GM19395 (cell line): ENCODE measurements at regions not wholly inside any gene's neighbourhood (a gene's known extent, or its start where the extent isn't known, plus 50 kb on each side); places are given as distances from the start of the nearest gene placed in this dataset.
"Not testable (repeated sequence)": the region's sequence is repeated elsewhere in the genome, so short reads cannot be mapped to it uniquely, and the experiment has no call there.

Experiments
- ATAC-seq: cut with Tn5 transposase; IDR thresholded peaks from one replicate; pipeline ENCODE4 v1.9.1; 2021; ENCODE audit warnings: mild to moderate bottlenecking, moderate library complexity; ENCODE audit not compliant: unreplicated experiment

DNA sequence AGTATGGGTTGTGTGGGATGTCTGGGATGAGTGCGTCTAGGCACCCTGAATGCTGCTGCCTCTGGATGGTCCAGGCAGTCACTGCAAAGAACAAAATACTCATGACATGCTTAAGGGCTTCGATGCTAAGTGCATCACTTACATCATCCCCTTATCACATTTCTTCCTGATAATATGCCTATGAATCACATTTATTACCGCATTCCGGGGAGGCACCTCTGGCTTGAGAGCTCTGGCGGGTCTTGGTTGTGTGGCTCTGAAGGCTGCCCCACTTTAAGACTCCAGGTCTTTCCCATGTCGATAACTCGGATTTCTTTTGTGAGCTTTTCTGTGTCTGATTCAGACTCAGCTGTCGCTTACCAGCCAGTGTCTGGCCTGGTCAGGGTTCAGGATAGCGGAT lies 1126.4 kb downstream of the TBC1D22A start:
- no peak for ATAC-seq

DNA sequence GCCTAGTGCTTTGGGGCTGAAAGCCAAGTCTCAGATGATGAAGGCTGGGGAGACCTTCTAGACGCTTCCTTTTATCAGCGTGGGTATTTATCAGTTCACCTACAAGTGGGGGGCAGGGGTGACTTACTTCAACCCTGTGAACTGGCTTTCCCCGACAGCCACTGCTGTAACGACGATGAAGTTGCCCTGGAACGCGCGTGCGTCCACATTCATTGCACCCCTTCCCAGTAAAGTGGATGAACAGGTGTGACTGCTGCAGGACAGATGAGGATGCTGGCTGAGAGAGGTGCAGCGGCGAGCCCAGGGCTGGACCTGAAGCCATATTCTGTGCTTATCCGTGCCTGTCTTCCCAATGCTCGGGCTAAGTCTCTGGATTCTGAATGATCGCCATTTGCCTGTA lies 1122.3 kb downstream of the TBC1D22A start:
- ATAC-seq = no peak

DNA sequence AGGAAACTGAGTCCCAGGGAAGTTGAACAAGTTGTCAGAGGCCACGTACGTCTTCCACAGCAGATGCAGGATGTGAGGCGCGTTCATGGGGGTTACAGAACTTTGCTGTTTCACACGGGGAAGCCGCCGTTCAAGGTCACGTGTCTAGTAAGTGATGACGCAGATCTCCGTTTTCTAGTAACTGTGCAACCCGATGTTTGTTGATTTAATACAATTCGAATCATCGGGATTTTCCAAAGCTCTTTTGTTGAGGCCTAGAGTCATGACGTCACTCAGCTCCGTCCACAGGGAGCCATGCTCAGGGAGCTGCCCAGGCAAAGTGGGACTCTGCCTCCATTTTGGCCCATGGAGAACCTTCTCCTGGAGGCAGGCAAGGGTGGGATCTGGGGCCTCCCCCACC lies 1121.8 kb downstream of the TBC1D22A start:
- no peak for ATAC-seq

DNA sequence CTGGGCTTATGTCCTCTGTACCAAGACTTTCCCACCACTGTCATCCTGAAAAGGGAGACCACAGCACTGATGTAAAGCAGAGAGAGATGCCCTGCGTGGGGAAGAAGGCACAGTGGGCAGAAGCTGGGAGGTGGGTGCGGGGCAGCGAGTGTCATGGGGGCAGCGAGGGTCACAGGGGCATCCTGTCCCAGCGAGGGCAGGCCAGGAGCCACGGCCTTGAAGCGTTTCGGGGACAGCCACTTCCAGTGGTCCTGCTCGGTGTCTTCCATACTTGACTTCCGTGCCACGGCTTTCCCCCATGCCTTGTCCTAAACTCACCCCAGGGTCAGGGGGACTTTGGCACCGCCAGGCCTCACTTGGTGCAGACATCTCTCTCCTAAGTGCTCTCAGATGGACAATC lies 1121.3 kb downstream of the TBC1D22A start:
- ATAC-seq = no peak

DNA sequence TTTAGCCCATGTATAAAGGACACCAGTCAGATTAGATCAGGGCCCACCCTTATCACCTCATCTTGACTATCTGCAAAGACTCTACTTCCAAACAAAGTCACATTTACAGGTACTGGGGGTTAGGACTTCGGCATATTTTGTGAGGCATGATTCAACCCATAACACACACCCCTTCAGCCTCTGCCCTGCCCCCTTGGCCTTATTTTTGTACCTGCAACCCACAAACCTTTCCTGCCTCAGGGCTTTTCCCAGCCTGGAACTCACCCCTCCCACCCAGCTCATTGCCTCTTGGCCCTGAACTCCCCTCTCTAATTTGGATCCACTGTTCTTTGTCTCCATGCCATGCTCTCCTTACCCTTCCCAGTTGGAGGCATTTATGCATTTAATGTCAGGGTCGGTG lies 1116.9 kb downstream of the TBC1D22A start:
- no peak for ATAC-seq

DNA sequence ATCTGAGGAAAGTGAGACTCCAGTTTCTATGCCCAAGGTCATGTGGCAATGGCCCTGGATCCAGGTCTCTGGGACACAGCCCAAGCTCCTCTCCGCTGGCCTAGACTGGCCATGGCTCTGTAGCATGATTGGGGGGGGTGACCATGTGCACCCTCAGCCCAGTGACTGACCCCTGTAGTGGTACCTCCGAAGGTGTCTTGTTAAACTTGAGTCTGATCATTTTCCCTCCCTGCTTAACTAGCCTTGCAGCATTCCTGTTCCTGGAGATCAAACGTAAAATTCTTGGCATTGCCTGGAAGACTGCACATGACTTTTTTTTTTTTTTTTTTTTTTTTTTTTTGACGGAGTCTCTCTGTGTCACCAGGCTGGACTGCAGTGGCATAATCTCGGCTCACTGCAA lies 1116.0 kb downstream of the TBC1D22A start:
- no peak for ATAC-seq

DNA sequence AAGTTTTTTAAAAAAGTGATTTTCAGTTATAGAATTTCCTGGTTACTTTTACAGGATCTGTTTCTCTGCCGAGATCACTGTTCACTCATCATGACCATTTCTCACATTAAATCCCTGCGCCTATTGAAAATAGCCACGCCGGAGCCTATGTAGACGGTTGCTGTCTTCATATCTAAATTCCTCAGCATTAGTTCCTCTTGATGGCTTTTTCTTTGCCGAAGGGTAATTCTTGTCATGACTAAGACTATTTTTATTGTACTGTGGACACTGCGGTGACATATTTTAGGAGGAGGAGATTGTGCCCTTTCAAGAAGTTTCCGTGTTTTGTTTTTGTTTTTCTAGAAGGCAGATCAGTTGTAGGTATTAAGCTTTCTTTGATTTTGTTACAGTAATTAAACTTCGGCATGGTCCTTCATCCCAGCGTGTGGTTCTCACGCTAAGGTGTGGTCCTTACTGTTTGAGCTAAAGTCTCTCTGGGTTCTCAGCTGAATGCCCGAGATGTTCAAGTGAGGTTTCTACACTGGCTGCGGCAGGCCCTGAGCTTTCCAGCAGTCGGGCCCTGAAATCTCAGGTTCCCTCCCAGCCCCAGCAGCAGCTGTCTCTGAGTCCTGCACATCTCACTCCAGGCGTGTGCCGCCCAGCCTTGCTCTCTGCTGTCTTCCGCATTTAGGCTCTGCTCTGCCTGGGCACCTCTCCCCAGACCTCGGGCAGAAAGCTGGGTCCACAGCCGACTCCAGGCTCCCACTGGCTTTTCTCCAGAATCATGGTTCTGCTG lies 1110.5 kb downstream of the TBC1D22A start:
- ATAC-seq = no peak

DNA sequence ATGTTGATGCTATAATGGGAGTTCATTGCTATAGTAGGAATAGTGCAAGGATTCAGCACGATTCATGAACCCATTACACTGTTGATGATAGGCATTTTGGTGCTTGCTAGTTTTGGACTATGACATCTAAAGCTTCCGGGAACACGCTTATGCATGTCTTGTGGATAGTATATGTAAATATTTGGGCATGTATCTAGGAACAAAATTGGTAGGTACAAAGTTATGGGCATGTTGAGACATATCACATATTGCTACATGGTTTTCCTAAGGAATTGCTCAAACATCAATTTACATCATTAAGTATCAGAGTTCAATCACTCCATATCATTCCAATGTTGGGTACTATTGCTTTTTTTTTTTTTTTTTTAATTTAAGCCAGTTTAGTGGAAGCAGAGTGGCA lies 1103.2 kb downstream of the TBC1D22A start:
- no peak for ATAC-seq

DNA sequence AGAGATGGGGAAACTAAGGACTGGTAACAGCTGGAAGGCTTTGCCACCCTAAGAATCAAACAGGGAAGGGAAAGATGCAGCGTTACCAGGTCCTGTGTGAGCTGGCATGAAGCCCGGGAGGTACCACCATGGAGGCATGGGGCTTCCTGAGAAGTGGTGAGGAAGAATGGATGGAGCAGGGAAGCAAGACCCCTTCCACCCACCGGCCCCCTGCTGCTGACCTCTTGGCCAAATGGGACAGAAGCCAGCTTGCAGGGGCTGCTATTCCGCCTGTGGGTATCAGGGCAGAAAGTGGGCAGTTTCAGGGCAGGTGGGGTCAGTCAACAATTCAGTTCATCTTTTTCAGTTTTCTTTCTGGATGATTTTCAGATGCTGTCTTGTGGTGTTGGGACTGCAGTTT lies 1099.9 kb downstream of the TBC1D22A start:
- no peak for ATAC-seq

DNA sequence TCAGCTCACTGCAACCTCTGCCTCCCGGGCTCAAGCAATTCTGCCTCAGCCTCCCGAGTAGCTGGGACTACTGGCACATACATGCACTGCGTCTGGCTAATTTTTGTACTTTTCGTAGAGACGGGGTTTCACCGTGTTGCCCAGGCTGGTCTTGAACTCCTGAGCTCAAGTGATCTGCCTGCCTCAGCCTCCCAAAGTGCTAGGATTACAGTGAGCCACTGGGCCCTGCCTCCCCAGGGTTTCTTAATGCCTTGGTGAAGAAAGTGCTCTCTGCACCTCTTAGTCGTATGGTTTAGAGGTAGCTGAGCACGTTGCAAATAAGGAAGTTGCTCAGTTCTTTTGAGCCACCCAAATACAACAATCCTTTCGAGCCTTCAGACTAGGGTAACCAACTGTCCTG lies 1098.5 kb downstream of the TBC1D22A start:
- not testable (repeated sequence) for ATAC-seq

DNA sequence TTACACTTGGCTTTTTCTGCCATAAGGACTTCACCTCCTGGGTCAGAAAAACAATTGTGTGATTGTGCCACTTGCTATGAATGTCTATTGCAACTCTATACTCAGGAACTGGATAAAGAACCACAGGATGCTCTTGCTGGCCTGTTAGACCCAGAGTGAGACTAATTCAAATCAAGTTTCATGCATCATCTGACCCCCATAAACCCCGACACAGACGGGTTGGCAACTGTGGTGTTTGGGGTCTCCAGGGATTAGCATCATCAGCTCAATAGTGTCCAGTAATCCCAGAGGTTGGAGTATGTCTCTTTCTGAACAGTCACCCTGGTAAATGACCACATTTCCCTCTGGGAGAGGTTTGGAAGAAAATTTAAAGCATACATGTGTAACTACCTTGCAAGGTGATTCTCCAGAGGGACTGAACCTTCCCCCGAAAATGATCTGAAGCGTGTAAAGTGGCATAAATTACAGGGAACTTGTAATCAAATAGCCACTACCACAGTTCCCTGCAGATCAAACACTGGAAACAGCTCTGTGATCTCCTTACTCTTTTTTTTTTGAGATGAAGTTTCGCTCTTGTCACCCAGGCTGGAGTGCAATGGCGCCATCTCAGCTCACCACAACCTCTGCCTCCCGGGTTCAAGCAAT lies 1097.6 kb downstream of the TBC1D22A start:
- ATAC-seq = no peak

DNA sequence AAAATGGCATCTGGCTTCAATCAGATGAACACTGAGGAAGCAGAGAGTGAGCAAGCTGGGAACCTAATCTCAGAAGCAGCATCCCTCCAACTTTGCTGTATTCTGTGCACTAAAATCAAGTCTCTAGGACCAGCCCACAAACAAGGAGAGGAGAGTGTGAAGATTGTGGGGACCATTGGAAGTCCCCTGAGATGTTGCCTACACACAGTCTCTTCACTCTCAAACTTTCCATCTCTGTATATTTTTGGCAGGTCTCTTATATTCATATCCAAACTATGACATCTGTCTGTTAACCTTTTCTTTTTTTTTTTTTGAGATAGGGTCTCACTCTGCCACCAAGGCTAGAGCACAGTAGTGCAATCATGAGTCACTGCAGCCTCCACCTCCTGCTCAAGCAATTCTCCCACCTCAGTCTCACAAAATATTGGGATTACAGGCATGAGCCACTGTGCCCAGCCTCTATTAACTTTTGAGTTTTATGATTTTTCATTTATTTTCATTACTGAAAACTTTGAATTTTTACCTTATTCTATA lies 1096.4 kb downstream of the TBC1D22A start:
- no peak for ATAC-seq

DNA sequence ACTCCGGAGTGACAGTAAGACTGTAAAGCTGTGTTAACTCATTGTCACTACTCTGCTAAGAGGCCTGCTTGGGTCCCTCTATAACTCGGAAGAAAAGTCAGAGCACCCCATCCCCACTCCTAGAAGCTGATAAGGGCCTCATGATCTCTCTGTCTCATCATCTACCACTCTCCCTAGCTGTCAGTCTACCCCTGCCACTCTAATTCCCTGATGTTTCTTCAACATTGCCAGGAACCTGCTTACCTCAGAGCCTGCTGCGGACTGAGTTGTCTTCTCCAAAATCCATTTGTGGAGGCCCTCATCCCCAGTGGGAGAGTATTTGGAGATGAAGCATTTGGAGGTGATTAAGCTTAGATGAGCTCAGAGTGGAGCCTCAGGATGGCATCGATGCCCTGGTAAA lies 1092.2 kb downstream of the TBC1D22A start:
- no peak for ATAC-seq

DNA sequence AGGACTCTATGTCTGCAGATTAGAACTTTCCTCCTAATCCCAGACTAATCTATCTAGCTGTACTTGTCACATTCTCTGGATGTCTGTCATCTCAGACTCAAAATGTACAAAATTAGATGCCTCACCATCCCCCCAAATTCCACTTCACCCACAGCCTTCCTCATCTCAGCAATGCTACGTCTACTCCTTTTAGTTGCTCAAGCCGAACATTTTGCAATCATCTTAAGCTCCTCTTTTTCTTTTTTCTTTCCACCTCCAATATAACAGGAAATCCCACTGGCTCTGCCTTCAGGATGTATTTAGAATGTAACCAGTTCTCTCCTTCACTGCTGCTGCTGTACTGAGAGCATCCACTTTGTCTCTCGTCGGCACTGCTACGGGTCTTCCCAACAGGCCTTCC lies 1091.8 kb downstream of the TBC1D22A start:
- no peak for ATAC-seq

DNA sequence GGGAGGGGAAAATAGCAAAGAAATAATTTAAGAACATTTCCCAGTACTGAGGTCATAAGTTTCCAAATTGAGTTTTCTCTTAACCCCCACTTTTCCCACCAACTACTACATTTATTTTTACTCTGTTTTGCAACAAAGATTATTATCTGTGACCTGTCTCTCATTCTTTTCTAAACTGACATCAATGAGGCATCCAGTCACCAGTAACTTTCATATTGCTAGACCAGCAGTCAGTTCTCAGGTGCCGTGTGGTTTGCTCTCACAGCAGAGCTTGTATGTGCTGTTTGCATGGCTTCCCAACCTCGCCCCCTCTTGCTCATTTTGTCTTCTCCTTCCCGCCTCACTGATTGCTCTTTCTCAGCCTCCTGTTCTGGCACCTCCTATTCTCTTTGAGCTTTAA lies 1091.3 kb downstream of the TBC1D22A start:
- ATAC-seq = no peak

DNA sequence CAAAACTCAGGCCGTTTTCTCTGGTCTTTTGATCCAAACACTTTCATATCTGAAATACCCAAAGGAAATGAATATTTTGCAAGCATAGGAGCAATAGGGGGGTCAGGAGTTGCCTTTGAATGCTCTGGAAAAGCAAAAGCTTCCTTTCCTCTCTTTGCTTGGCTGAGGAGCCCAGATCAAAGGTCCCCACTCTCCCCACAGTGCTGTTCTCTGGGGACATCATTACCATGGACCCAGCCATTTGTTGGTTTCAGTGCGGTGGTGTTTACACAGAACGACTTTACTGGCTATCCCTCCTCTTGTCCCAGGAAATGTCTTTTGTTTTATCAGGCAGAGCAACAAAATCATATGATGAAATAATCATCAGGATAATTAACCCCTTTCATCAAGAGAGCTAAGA lies 1089.1 kb downstream of the TBC1D22A start:
- no peak for ATAC-seq

DNA sequence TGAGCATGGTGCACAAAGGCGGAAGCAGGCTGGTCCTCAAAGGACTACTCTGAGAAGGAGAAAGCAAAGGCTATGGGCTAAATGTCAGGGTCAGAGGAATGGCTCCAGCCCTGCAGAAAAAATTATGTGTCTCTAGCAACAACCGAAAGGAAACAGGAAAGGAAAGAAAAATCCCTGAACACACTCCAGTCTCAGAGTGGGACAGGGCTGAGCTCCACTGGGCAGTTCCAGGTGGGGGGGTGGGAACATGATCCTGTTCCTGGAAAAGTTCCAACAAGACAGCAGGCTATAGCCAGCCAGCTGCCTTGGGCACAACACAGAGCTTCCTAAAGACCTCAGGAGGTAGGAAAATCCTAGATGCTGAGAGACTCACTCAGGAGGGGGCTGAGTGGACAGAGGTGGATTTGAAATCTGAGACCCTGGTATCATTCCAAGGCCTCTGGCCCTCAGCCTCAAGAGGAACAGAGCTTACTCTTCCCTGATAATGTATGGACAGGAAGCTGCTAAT lies 1088.2 kb downstream of the TBC1D22A start:
- no peak for ATAC-seq

DNA sequence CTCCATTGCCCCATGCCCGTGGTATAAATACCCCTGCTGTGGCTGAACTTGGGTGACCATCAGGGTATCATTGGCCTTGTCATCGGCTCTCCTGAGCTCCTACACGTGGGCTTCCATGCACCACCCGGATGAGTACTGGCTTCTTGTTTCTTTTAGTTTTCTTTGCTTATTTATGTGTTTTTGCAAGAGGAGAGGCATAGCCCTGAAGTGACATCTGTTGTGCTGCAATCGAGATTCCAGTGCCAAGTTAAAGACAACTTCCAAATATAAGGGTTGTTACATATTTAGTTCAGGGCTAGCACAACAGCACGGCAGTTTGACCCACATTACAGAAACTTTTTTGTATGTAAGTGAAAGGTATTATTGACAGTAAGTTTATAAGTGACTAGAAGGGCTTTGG lies 1087.1 kb downstream of the TBC1D22A start:
- no peak for ATAC-seq

DNA sequence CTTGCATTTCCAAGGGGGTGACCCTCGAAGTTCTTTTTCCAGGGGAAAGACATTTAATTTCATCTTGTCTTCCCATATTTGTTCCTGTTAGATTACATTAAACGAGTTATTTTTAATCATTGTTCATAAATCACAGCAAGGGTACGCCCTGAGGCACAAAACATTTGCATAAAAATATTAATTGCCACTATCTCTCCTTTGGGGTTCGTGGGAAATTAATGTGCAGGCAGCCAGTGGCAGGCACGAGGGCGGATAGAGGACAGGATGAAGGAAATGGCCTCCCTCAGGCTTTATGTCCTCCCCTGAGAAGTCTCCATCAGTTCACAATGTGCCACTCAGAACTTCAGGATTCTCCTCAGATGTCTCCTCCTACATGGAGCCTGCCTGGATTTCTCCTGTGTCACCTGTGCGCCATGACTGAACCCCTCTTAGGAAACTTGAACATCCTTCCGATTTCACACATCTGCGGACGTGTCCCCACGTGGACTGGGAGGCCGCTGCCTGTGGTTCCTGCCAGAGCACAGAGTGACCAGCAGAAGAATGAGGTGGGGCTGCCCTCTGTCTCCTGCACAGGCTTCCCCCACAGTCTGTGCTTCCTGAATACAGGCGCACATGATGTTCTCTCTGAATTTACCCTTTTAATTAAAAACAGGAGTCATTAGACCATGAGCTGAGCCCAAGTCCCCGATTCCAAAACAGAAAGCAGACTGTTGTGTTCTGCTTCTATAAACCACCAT lies 1085.9 kb downstream of the TBC1D22A start:
- ATAC-seq = no peak

DNA sequence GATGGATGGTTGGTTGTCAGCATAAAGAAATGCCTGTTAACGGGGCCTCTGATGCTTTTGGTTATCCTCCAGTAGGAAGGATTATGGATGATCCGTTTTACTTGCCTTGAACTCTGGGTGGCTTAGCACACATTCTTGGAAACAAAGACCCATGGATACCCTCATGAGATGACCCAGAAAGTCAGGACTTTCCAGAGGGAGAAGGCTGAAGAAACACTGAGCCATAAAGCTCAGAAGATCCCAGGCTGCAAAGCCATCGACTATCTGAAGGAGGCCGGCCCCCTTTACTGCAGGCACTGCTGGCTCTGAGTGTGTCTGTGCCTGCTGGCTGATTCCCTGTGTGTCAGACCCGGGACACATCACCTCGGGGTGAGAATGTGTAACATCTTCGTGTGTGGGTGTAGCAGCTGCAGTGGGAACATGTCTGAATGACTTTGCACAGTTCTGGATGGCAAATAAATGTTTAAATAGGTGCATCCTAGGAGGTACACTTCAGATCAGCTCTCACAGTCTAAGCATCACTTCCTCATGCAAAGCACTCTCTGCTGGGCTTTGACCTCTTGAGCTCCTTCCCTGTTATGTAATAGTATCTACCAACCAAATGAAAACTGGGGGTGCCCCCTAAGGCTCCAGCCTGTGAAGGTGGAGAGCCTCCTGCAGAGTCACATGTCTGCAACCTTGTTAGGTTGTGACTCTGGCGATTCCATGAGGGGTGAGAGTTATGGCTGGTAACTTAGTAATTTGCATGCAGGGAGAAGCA lies 1084.9 kb downstream of the TBC1D22A start:
- no peak for ATAC-seq

DNA sequence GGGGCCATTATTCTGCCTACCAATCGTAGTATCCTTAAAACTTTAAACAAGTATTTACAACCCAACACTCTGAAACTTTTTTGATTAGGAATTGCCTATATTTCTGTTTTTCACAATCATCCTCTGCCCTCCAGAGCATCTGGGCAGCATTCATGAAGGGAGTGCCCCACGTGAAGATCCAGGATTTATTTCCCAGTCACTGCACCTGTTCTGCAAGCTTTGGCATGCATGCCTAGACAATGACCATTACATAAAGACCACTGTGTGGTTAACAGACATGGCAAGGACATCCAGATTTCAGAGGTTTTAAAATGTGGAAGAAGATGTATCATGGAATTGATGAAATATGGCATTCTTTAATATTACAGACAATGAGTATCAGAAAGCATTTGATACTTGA lies 1083.8 kb downstream of the TBC1D22A start:
- no peak for ATAC-seq
